ENCODE measurements at regions not wholly inside any gene's neighbourhood (a gene's known extent, or its start where the extent isn't known, plus 50 kb on each side); places are given as distances from the start of the nearest gene placed in this dataset.

DNA sequence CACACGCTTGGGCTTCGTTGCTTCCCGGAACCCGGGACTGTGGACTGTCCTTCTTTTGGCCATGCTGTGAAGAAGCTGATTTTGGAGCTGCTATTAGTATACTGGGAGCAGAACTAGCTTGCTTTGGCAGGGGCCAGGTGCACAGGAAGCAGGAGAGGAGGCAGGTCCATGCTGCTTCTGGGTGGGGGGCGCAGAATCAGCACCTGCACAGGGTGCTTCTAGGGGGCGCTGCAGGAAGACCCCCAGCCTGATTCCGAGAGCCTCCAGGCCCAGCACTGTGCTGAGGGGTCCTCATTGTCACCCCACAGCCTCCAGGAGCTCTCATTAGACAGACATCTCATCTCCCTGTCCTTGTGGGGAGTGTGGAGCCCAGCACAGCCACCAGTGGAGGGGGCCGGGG lies 252.6 kb upstream of the IRX4 start:
- Histone ChIP-seq H3K36me3 (ENCODE audit: low read depth) (no peaks in the 10 kb centered on the region), H3K9me3 (no peaks in the 10 kb centered on the region), H3K4me3 (no peak overlapping the region), H3K4me1 (ENCODE audit: low read depth) (no peaks in the 10 kb centered on the region)
- DNase-seq (no peak), ATAC-seq (no peak)
- TF ChIP-seq, protein P1, sequence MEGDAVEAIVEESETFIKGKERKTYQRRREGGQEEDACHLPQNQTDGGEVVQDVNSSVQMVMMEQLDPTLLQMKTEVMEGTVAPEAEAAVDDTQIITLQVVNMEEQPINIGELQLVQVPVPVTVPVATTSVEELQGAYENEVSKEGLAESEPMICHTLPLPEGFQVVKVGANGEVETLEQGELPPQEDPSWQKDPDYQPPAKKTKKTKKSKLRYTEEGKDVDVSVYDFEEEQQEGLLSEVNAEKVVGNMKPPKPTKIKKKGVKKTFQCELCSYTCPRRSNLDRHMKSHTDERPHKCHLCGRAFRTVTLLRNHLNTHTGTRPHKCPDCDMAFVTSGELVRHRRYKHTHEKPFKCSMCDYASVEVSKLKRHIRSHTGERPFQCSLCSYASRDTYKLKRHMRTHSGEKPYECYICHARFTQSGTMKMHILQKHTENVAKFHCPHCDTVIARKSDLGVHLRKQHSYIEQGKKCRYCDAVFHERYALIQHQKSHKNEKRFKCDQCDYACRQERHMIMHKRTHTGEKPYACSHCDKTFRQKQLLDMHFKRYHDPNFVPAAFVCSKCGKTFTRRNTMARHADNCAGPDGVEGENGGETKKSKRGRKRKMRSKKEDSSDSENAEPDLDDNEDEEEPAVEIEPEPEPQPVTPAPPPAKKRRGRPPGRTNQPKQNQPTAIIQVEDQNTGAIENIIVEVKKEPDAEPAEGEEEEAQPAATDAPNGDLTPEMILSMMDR (IDR thresholded peaks at IDR 0.05), result no peak
- intact Hi-C loops (cut with DNase I, micrococcal nuclease), result no loop called here

DNA sequence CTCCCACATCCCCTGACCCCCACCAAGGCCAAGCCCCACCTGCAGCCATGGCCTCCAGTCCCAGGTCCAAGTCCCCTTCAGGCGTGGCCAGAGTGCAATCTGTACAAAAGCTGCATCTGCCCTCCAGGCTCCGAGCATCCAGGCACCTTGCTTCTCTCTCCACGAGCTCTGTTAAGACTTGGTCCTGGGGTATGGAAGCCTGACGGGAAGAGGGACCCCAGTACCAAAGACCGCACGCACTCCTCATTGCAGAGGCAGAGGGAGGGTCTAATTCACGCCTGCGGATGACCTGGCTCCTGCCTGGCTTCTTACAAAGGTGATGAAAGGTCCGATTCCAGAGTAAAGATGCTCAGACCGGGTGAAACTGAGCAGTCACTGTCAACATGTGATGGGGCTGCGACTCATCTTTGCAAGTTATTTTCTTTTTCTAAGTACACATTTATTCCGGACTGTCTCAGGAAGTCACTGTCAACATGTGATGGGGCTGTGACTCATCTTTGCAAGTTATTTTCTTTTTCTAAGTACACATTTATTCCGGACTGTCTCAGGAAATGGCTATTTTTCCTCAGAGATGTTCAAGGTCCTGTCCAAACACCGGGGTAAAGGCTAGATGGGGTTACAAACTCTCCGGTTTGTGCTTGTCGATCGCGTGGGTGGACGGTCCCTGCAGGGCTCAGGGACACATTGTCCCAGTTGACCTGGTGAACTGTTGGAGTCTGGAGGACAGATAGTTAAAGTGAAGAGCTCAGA lies 252.0 kb upstream of the IRX4 start:
- Histone ChIP-seq H3K4me1 (ENCODE audit: low read depth) (no peaks in the 10 kb centered on the region), H3K4me3 (no peak overlapping the region), H3K36me3 (ENCODE audit: low read depth) (no peaks in the 10 kb centered on the region), H3K9me3 (no peaks in the 10 kb centered on the region)
- TF ChIP-seq, protein P1 (IDR thresholded peaks at IDR 0.05), result no peak
- intact Hi-C loops (cut with DNase I, micrococcal nuclease), result no loop called here
- DNase-seq (no peak), ATAC-seq (no peak)

DNA sequence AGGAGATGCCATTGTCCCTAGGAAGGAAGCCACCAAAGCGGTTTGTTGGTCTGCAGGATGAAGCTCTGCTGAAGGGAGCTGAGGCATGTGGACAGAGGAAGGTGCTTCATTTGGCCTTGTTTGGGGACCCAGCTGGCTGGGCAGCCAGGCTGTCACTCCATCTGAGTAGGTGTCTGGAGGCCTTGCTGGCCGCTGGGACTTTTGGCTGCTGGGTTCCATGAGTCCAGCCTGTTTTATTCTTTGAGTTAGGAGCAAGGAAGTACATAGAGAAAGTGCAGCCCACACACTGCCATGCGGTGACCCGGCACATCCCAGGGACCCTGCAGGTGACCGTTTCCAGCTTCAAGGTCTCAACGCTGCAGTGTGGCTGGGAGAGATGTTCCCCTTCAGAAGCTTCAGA lies 251.2 kb upstream of the IRX4 start:
- no peaks in the 10 kb centered on the region for H3K9me3 ChIP-seq
- no peaks in the 10 kb centered on the region for H3K4me1 ChIP-seq (ENCODE audit: low read depth)
- intact Hi-C loops (cut with DNase I, micrococcal nuclease), result no loop called here
- DNase-seq (no peak), ATAC-seq (no peak)
- no peak overlapping the region for H3K4me3 ChIP-seq
- TF ChIP-seq, protein P1 (IDR thresholded peaks at IDR 0.05), result no peak
- H3K36me3 ChIP-seq (ENCODE audit: low read depth), result no peaks in the 10 kb centered on the region

DNA sequence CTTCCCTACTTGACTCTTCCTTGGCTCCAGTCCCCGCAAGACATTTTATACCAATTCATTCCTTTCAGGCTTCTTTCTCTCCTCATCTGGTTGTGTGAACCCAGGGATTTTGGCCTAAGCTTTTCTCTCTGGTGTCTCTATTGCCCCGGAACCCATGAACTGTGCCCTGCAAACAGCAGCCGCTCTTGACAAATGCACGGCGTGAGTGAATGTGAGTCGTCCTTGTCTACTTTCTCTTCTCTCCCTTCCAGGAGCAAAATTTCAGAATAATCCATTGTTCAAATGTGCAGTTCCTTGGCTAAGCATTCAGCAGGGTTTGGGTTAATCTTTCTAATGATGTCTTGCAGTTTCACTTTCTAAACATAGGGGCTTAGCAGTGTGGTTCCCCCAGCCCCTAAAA lies 250.4 kb upstream of the IRX4 start:
- intact Hi-C loops (cut with DNase I, micrococcal nuclease), result no loop called here
- no peak for ATAC-seq
- no peaks in the 10 kb centered on the region for H3K36me3 ChIP-seq (ENCODE audit: low read depth)
- DNase-seq, result no peak
- TF ChIP-seq, protein P1 (IDR thresholded peaks at IDR 0.05), result no peak
- no peaks in the 10 kb centered on the region for H3K9me3 ChIP-seq
- no peak overlapping the region for H3K4me3 ChIP-seq
- H3K4me1 ChIP-seq (ENCODE audit: low read depth), result no peaks in the 10 kb centered on the region

DNA sequence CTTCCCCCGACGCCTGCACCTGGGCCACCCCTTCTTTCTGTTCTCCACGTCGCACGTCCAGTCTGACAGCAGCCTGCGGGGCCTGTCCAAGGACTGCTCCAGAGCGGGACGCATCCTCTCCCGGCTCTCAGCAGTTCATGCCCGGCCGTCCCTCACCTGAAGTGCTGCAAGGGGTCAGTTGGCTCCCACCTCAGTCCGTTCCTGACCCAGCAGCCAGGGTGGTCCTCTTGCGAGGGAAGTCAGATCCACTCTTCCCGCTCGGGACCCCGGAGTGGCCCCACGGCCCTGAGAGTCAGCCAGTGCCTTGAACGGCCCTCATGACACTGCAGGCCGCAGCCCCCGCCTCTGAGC lies 249.7 kb upstream of the IRX4 start:
- DNase-seq (no peak), ATAC-seq (no peak)
- Histone ChIP-seq H3K4me3 (no peak overlapping the region), H3K9me3 (no peaks in the 10 kb centered on the region), H3K36me3 (ENCODE audit: low read depth) (no peaks in the 10 kb centered on the region), H3K4me1 (ENCODE audit: low read depth) (no peaks in the 10 kb centered on the region)
- intact Hi-C loops (cut with DNase I, micrococcal nuclease), result no loop called here
- TF ChIP-seq, protein P1 (IDR thresholded peaks at IDR 0.05), result no peak

All from mucosa of descending colon (tissue), 3 donors.